GM23338 (cell line): ENCODE measurements at regions not wholly inside any gene's neighbourhood (a gene's known extent, or its start where the extent isn't known, plus 50 kb on each side); places are given as distances from the start of the nearest gene placed in this dataset.

Source experiments
- ATAC-seq: fragments of 200-7000 bp; cut with Tn5 transposase; 3 replicates; pipeline ENCODE4 v1.9.1; 2020
- DNase-seq: peaks from one replicate; pipeline ENCODE4 v3.0.0-alpha.2; 2015; ENCODE audit warnings: low spot score
- H2AFZ ChIP-seq: fragments of 200-600 bp; sonication (generic); 2 replicates; pipeline ENCODE4 v1.8.0; 2016; ENCODE audit warnings: antibody characterized with exemption, mild to moderate bottlenecking, moderate library complexity
- H3F3A ChIP-seq: fragments of 200-600 bp; sonication (generic); replicated peaks from 2 replicates; pipeline ENCODE4 v1.8.0; 2017; ENCODE audit warnings: antibody characterized with exemption, mixed run types, low read depth
- H3K27ac ChIP-seq: fragments of 200-600 bp; sonication (generic); 2 replicates; pipeline ENCODE4 v1.6.1; 2016; ENCODE audit warnings: low read depth
- H3K27me3 ChIP-seq: fragments of 200-600 bp; sonication (generic); 2 replicates; pipeline ENCODE4 v1.8.0; 2016; ENCODE audit warnings: mild to moderate bottlenecking, mixed run types, moderate library complexity; ENCODE audit not compliant: insufficient read depth
- H3K36me3 ChIP-seq: fragments of 200-600 bp; sonication (generic); 2 replicates; pipeline ENCODE4 v1.8.0; 2016; ENCODE audit warnings: mild to moderate bottlenecking; ENCODE audit not compliant: insufficient read depth
- H3K4me1 ChIP-seq: fragments of 200-600 bp; sonication (generic); 2 replicates; pipeline ENCODE4 v1.8.0; 2016; ENCODE audit warnings: mild to moderate bottlenecking, moderate library complexity; ENCODE audit not compliant: insufficient read depth
- H3K4me2 ChIP-seq: fragments of 200-600 bp; sonication (generic); 2 replicates; pipeline ENCODE4 v1.7.1; 2017; ENCODE audit warnings: mixed run types
- H3K4me3 ChIP-seq: fragments of 200-600 bp; sonication (generic); 2 replicates; pipeline ENCODE4 v1.6.1; 2016; ENCODE audit warnings: mixed run types
- H3K79me2 ChIP-seq: fragments of 200-600 bp; sonication (generic); replicated peaks from 2 replicates; pipeline ENCODE4 v1.8.0; 2017; ENCODE audit warnings: mild to moderate bottlenecking; ENCODE audit not compliant: insufficient read depth
- H3K9me2 ChIP-seq: fragments of 200-600 bp; sonication (generic); 2 replicates; pipeline ENCODE4 v1.8.0; 2017; ENCODE audit not compliant: insufficient read depth
- H4K20me1 ChIP-seq: fragments of 200-600 bp; sonication (generic); replicated peaks from 2 replicates; pipeline ENCODE4 v1.8.0; 2017; ENCODE audit warnings: mild to moderate bottlenecking; ENCODE audit not compliant: insufficient read depth
- H3K27ac Mint-ChIP-seq: 2 replicates; pipeline ENCODE4 v1.8.0; 2020; ENCODE audit warnings: inconsistent platforms, mild to moderate bottlenecking, moderate library complexity, mixed read lengths
- H3K27me3 Mint-ChIP-seq: 3 replicates; pipeline ENCODE4 v1.8.0; 2022; ENCODE audit warnings: low read depth, mild to moderate bottlenecking, moderate library complexity, mixed read lengths, inconsistent platforms; ENCODE audit not compliant: insufficient read depth, poor library complexity
- H3K36me3 Mint-ChIP-seq: 3 replicates; pipeline ENCODE4 v1.8.0; 2021; ENCODE audit warnings: low read depth, mild to moderate bottlenecking, inconsistent platforms, moderate library complexity, mixed read lengths
- H3K4me1 Mint-ChIP-seq: 3 replicates; pipeline ENCODE4 v1.8.0; 2020; ENCODE audit warnings: mild to moderate bottlenecking, inconsistent platforms, mixed read lengths
- H3K4me3 Mint-ChIP-seq: 3 replicates; pipeline ENCODE4 v1.8.0; 2021; ENCODE audit warnings: moderate library complexity, mild to moderate bottlenecking, inconsistent platforms, mixed read lengths
- H3K9me3 Mint-ChIP-seq: 3 replicates; pipeline ENCODE4 v1.8.0; 2020; ENCODE audit warnings: moderate library complexity, mild to moderate bottlenecking, inconsistent platforms, mixed read lengths
- CREB1 ChIP-seq: fragments of 250-450 bp; sonication (Bioruptor Pico); IDR thresholded peaks from 2 replicates; pipeline ENCODE4 v1.5.0; 2020; ENCODE audit warnings: low read depth, mild to moderate bottlenecking, moderate library complexity
- CTCF ChIP-seq, 2 experiments: fragments of 200-600 bp in 1 of 2; sonication (generic) in 1 of 2; conservative IDR thresholded peaks; 2 replicates each; pipeline versions ENCODE4 v1.5.1 to v1.6.1; 2016 to 2017; ENCODE audit warnings: antibody characterized with exemption in 2 of 2, low read depth in 2 of 2, mild to moderate bottlenecking in 2 of 2, moderate library complexity in 1 of 2
- ETS1 ChIP-seq: IDR thresholded peaks from 2 replicates; pipeline ENCODE4 v1.6.1; 2016; ENCODE audit warnings: antibody characterized with exemption
- EZH2 ChIP-seq: fragments of 200-600 bp; sonication (generic); IDR thresholded peaks from one replicate; pipeline ENCODE4 v1.8.0; 2017; ENCODE audit warnings: antibody characterized with exemption, mild to moderate bottlenecking, low read depth; ENCODE audit not compliant: unreplicated experiment
- EZH2phosphoT487 ChIP-seq: fragments of 200-600 bp; sonication (generic); IDR thresholded peaks from one replicate; pipeline ENCODE4 v1.8.1; 2018; ENCODE audit warnings: antibody characterized with exemption; ENCODE audit not compliant: unreplicated experiment
- JUNB ChIP-seq: IDR thresholded peaks from one replicate; pipeline ENCODE4 v1.6.1; 2016; ENCODE audit warnings: antibody characterized with exemption; ENCODE audit not compliant: unreplicated experiment
- NANOG ChIP-seq: IDR thresholded peaks from 2 replicates; pipeline ENCODE4 v1.6.1; 2016; ENCODE audit warnings: antibody characterized with exemption, borderline replicate concordance
- POLR2AphosphoS5 ChIP-seq: IDR thresholded peaks from 2 replicates; pipeline ENCODE4 v1.6.1; 2016; ENCODE audit warnings: antibody characterized with exemption, low read depth
- REST ChIP-seq: IDR thresholded peaks from one replicate; pipeline ENCODE4 v1.6.1; 2018; ENCODE audit warnings: antibody characterized with exemption; ENCODE audit not compliant: unreplicated experiment
- STAT1 ChIP-seq: IDR thresholded peaks from one replicate; pipeline ENCODE4 v1.6.1; 2016; ENCODE audit warnings: antibody characterized with exemption; ENCODE audit not compliant: unreplicated experiment
- ZNF114 ChIP-seq: fragments of 250-450 bp; sonication (Bioruptor Pico); IDR thresholded peaks from 2 replicates; pipeline ENCODE4 v1.5.0; 2020; ENCODE audit warnings: mild to moderate bottlenecking, moderate library complexity
- ZNF331 ChIP-seq: fragments of 250-450 bp; sonication (Bioruptor Pico); IDR thresholded peaks from 2 replicates; pipeline ENCODE4 v1.5.0; 2020; ENCODE audit warnings: low read depth, mild to moderate bottlenecking, moderate library complexity
- TF ChIP-seq, protein P1 (sequence below): fragments of 250-450 bp; sonication (Bioruptor Pico); IDR thresholded peaks from 2 replicates; pipeline ENCODE4 v1.5.0; 2020; ENCODE audit warnings: mild to moderate bottlenecking, moderate library complexity

DNA sequence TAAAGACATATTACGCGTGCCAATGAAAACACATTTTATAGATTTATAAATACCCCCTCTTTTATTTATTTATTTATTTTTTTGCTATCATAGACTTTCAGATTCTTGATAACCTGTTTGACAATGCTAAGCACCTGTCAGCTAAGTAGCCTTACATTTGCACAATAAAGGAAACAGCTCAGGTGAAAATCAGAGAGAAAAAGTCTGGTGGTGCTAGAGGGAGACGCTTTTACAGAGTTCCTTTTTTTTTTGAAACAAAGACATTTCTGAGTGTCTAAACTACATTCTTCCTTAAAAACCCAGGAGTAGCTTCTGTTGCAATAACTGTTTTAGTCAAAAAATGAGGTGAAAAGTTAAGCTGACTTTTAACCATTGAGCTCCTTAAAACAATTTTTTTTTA is 1611.6 kb downstream of the NCAM2 start:
- Mint-ChIP-seq H3K4me1 (peaks cover 13% of the 10 kb centered on the region; the same call in 2 of the 3 replicates), H3K9me3 (no peaks in the 10 kb centered on the region; the same call in 2 of the 3 replicates), H3K36me3 (no peaks in the 10 kb centered on the region; the same call in 2 of the 3 replicates), H3K27ac (no peak overlapping the region), H3K4me3 (0 out of 3 replicates have a peak overlapping the region, but pooled peaks have one; percentile 26), H3K27me3 (no peaks in the 10 kb centered on the region)
- Histone ChIP-seq H3F3A (no peaks in the 10 kb centered on the region), H3K4me3 (no peak overlapping the region), H3K9me2 (peaks cover 8% of the 10 kb centered on the region; the same call in 1 of the 2 replicates), H3K4me2 (peak overlapping the region; percentile 4; the same call in 1 of the 2 replicates), H4K20me1 (no peaks in the 10 kb centered on the region), H3K36me3 (no peaks in the 10 kb centered on the region), H3K27ac (no peak overlapping the region), H3K79me2 (no peaks in the 10 kb centered on the region), H2AFZ (no peak overlapping the region), H3K4me1 (peaks cover 12% of the 10 kb centered on the region; the same call in 1 of the 2 replicates), H3K27me3 (no peaks in the 10 kb centered on the region)
- ATAC-seq (peak; percentile 60), DNase-seq (peak; percentile 36)
- TF ChIP-seq REST (no peak), ZNF331 (CRISPR knock-in tag) (no peak), JUNB (no peak), CTCF (conservative IDR thresholded peaks at IDR 0.05; ENCODE audit: low read depth in 2 of 2) (no peak), EZH2 (no peak), POLR2AphosphoS5 (no peak), CREB1 (CRISPR knock-in tag) (no peak), ZNF114 (CRISPR knock-in tag) (no peak), NANOG (no peak), STAT1 (no peak), EZH2phosphoT487 (no peak), ETS1 (no peak)
- TF ChIP-seq, protein P1, sequence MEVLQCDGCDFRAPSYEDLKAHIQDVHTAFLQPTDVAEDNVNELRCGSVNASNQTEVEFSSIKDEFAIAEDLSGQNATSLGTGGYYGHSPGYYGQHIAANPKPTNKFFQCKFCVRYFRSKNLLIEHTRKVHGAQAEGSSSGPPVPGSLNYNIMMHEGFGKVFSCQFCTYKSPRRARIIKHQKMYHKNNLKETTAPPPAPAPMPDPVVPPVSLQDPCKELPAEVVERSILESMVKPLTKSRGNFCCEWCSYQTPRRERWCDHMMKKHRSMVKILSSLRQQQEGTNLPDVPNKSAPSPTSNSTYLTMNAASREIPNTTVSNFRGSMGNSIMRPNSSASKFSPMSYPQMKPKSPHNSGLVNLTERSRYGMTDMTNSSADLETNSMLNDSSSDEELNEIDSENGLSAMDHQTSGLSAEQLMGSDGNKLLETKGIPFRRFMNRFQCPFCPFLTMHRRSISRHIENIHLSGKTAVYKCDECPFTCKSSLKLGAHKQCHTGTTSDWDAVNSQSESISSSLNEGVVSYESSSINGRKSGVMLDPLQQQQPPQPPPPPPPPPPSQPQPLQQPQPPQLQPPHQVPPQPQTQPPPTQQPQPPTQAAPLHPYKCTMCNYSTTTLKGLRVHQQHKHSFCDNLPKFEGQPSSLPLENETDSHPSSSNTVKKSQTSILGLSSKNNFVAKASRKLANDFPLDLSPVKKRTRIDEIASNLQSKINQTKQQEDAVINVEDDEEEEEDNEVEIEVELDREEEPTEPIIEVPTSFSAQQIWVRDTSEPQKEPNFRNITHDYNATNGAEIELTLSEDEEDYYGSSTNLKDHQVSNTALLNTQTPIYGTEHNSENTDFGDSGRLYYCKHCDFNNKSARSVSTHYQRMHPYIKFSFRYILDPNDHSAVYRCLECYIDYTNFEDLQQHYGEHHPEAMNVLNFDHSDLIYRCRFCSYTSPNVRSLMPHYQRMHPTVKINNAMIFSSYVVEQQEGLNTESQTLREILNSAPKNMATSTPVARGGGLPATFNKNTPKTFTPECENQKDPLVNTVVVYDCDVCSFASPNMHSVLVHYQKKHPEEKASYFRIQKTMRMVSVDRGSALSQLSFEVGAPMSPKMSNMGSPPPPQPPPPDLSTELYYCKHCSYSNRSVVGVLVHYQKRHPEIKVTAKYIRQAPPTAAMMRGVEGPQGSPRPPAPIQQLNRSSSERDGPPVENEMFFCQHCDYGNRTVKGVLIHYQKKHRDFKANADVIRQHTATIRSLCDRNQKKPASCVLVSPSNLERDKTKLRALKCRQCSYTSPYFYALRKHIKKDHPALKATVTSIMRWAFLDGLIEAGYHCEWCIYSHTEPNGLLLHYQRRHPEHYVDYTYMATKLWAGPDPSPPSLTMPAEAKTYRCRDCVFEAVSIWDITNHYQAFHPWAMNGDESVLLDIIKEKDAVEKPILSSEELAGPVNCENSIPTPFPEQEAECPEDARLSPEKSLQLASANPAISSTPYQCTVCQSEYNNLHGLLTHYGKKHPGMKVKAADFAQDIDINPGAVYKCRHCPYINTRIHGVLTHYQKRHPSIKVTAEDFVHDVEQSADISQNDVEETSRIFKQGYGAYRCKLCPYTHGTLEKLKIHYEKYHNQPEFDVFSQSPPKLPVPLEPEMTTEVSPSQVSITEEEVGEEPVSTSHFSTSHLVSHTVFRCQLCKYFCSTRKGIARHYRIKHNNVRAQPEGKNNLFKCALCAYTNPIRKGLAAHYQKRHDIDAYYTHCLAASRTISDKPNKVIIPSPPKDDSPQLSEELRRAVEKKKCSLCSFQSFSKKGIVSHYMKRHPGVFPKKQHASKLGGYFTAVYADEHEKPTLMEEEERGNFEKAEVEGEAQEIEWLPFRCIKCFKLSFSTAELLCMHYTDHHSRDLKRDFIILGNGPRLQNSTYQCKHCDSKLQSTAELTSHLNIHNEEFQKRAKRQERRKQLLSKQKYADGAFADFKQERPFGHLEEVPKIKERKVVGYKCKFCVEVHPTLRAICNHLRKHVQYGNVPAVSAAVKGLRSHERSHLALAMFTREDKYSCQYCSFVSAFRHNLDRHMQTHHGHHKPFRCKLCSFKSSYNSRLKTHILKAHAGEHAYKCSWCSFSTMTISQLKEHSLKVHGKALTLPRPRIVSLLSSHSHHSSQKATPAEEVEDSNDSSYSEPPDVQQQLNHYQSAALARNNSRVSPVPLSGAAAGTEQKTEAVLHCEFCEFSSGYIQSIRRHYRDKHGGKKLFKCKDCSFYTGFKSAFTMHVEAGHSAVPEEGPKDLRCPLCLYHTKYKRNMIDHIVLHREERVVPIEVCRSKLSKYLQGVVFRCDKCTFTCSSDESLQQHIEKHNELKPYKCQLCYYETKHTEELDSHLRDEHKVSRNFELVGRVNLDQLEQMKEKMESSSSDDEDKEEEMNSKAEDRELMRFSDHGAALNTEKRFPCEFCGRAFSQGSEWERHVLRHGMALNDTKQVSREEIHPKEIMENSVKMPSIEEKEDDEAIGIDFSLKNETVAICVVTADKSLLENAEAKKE (CRISPR knock-in tag) = no peak
